Stimulated activated CD4-positive, alpha-beta T cell treated with anti-CD3 and anti-CD28 coated beads, TNF-alpha, amount 100 ng/mL, for 48 hours (primary cell): ENCODE measurements at regions not wholly inside any gene's neighbourhood (a gene's known extent, or its start where the extent isn't known, plus 50 kb on each side); places are given as distances from the start of the nearest gene placed in this dataset.
"Not testable (repeated sequence)": the region's sequence is repeated elsewhere in the genome, so short reads cannot be mapped to it uniquely, and the experiment has no call there.

Source experiments
- DNase-seq, 3 donors: peaks; one replicate each; pipeline ENCODE4 v3.0.0-alpha.2; 2020; ENCODE audit warnings: low read depth in 3 of 3

- not testable (repeated sequence) for DNase-seq
These were observed 183.7 kb downstream of the NPIPA8 start for GRCh38 chr16:18152832-18153231.

- DNase-seq, result not testable (repeated sequence)
These were observed 188.4 kb downstream of the NPIPA8 start for GRCh38 chr16:18148132-18148531.

GRCh38 chr16:18146601-18147142, 189.9 kb downstream of the NPIPA8 start:
- not testable (repeated sequence) for DNase-seq

GRCh38 chr16:18142066-18142465, 194.5 kb downstream of the NPIPA8 start:
- DNase-seq, result not testable (repeated sequence)

GRCh38 chr16:18136288-18136687, 200.2 kb downstream of the NPIPA8 start:
- DNase-seq, result not testable (repeated sequence)

GRCh38 chr16:18135024-18135423, 201.5 kb downstream of the NPIPA8 start:
- DNase-seq, result not testable (repeated sequence)

GRCh38 chr16:18131587-18131986, 204.9 kb downstream of the NPIPA8 start:
- DNase-seq, result not testable (repeated sequence)

GRCh38 chr16:18130478-18131120, 205.9 kb downstream of the NPIPA8 start:
- not testable (repeated sequence) for DNase-seq

GRCh38 chr16:18127033-18127432, 209.5 kb downstream of the NPIPA8 start:
- DNase-seq, result not testable (repeated sequence)

- DNase-seq, result not testable (repeated sequence)
These were observed 217.4 kb downstream of the NPIPA8 start for GRCh38 chr16:18119092-18119491.

GRCh38 chr16:18118684-18119083, 217.9 kb downstream of the NPIPA8 start:
- not testable (repeated sequence) for DNase-seq

GRCh38 chr16:18118071-18118470, 218.5 kb downstream of the NPIPA8 start:
- DNase-seq, result not testable (repeated sequence)

GRCh38 chr16:18104412-18104811, 232.1 kb downstream of the NPIPA8 start:
- DNase-seq, result not testable (repeated sequence)

GRCh38 chr16:18101077-18101476, 235.5 kb downstream of the NPIPA8 start:
- not testable (repeated sequence) for DNase-seq

- not testable (repeated sequence) for DNase-seq
These were observed 243.9 kb downstream of the NPIPA8 start for GRCh38 chr16:18092605-18093004.

- DNase-seq, result not testable (repeated sequence)
These were observed 255.7 kb downstream of the NPIPA8 start for GRCh38 chr16:18080658-18081363.

- DNase-seq, result not testable (repeated sequence)
These were observed 258.6 kb downstream of the NPIPA8 start for GRCh38 chr16:18077910-18078309.

- DNase-seq, result no peak
These were observed 264.4 kb downstream of the NPIPA8 start for GRCh38 chr16:18072161-18072560.

- no peak for DNase-seq
These were observed 266.9 kb downstream of the NPIPA8 start for GRCh38 chr16:18069683-18070082.

- DNase-seq, result no peak
These were observed 268.1 kb downstream of the NPIPA8 start for GRCh38 chr16:18068477-18068876.

- no peak for DNase-seq
These were observed 273.8 kb downstream of the NPIPA8 start for GRCh38 chr16:18062713-18063112.

- no peak for DNase-seq
These were observed 276.2 kb downstream of the NPIPA8 start for GRCh38 chr16:18060351-18060750.

- no peak for DNase-seq
These were observed 277.0 kb downstream of the NPIPA8 start for GRCh38 chr16:18059577-18059976.
